ENCODE measurements at regions not wholly inside any gene's neighbourhood (a gene's known extent, or its start where the extent isn't known, plus 50 kb on each side); places are given as distances from the start of the nearest gene placed in this dataset.
"Not testable (repeated sequence)": the region's sequence is repeated elsewhere in the genome, so short reads cannot be mapped to it uniquely, and the experiment has no call there.

GRCh38 chr6:144957236-144957937 lies 672.3 kb downstream of the UTRN start:
- H3K27ac ChIP-seq = no peak overlapping the region
- TF ChIP-seq CTCF (conservative IDR thresholded peaks at IDR 0.05) = no peak

- H3K27ac ChIP-seq = no peak overlapping the region
- no peak for TF ChIP-seq CTCF (conservative IDR thresholded peaks at IDR 0.05)
Measured at GRCh38 chr6:144969154-144969553, 684.0 kb downstream of the UTRN start.

DNA sequence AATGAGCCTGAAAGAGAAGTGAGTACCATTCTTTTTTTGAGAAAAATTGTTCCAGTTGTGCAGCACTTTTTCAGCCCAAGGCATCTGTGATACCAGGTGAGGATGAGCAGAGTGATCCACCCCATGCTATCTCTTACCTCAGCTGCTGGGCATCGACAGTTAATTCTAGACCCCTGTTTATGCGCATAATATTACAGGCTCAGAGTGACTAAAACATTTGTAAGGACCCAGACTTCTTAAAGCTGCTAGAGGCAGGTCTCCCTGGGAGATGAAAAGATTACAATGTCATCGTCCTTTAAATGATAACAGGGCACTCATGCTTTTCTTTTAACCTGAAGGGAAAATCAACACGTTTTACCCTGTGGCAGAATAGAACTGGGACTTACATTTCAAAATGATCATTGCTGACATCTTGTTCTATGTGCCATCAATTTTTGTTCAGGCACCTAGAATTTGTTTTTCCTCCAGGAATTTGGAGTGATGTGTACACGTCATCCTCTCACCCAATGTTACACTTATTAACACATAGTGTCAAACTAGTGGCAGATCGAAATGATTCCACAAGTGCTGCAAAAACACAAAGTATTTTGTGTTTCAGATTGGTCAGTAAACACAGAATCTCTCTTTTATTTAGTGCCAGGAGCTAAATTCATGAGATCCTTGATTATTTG lies 684.6 kb downstream of the UTRN start:
- TF ChIP-seq CTCF (conservative IDR thresholded peaks at IDR 0.05) = no peak
- H3K27ac ChIP-seq = no peak overlapping the region

DNA sequence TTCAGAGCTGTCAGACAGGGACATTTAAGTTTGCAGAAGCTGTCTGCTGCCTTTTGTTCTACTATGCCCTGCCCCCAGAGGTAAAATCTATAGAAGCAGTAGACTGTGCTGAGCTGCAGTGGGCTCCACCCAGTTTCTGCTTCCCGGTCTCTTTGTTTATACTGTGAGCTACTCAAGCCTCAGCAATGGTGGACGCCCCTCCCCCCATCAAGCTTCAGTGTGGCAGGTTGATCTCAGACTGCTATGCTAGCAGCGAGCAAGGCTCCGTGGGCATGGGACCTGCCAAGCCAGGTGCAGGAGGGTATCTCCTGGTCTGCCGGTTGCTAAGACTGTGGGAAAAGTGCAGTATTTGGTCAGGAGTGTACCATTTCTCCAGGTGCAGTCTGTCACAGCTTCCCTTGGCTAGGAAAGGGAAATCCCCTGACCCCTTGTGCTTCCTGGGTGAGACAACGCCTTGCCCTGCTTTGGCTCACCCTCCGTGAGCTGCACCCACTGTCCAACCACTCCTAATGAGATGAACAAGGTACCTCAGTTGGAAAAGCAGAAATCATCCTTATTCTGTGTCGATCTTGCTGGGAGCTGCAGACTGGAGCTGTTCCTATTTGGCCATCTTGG lies 692.2 kb downstream of the UTRN start:
- not testable (repeated sequence) for H3K27ac ChIP-seq

DNA sequence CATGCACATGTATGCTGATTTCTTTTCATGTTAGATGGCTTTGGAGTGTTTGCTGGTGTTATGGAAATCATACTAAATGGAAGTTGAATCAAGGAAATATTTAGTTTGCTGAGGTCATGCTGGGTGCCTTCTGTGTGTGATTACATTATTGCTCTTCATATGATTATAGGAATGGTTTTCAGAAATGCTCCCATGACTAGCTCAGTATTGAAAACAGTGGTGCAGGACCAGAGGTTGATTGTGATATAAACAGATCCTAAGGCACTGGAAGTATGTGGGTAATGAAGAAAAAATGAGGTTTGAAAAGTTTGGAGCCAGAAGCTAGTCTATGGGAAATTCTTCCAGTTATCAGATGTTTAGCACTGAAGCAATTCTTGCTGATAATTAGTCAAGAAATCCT lies 693.1 kb downstream of the UTRN start:
- no peak overlapping the region for H3K27ac ChIP-seq
- TF ChIP-seq CTCF (conservative IDR thresholded peaks at IDR 0.05) = no peak

DNA sequence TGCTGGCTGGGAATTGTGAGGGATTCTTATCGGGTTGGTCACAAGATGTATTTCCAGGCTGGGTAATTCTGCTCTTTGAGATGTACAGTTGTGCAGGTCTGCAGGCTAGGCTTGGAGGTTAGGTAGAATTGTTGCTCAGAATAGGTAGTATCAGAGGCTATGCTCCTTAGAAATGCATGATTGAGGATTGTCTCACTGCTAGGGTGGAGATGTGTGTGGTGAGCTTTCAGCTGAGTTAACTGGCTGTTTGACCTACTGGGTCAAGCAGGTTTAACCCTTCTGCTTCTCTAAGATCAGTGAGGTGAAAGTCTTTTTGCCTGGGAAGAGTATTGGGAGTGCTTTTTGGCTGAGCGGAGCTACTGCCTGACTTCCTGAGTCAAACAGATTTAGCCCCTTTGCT lies 701.1 kb downstream of the UTRN start:
- H3K27ac ChIP-seq = no peak overlapping the region
- TF ChIP-seq CTCF (conservative IDR thresholded peaks at IDR 0.05) = no peak

DNA sequence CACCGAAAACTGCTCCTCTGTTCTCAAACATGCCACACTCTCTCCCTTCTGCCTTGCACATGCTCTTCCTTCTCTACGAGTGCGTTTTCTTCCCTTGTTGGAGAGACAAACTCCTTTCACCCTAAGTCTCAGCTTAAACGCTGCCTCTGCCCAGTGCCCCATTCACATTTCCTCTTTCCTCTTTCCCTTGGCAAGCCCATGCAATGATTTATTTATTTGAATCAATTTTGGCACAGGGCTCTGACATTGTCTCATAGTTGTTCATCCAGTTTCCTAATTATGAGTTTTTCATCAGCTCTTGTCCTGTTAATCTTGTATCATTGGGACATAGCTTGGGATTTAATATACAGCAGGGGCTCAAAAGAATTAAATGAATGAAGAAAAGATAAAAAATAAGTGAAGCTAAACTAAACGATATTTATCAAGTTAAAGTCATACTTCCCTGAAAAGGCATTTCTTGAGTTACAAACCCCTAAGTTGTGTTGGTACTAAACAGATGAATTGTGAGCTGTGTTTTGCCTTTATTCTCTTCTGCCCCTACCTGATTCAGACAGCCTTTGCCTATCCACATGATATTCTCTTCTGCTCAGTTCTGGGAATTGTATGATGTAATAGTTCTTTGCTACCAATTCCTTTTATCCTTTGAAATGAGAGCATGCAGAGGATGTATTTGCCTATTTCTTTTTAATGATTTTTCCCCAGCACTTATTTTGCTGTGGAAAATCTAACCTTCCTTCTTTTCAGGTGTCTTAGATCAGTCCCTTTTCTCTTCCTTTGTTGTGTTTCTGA lies 704.4 kb downstream of the UTRN start:
- H3K27ac ChIP-seq = peak overlapping the region; percentile 68
- TF ChIP-seq CTCF (conservative IDR thresholded peaks at IDR 0.05) = no peak

Data from VCaP (cell line).